GM21737 (cell line): ENCODE measurements at regions not wholly inside any gene's neighbourhood (a gene's known extent, or its start where the extent isn't known, plus 50 kb on each side); places are given as distances from the start of the nearest gene placed in this dataset.

Experiments used
- ATAC-seq: cut with Tn5 transposase; IDR thresholded peaks from one replicate; pipeline ENCODE4 v1.9.1; 2021; ENCODE audit warnings: mild to moderate bottlenecking, moderate library complexity; ENCODE audit not compliant: unreplicated experiment

GRCh38 chr18:73478191-73478590, 610.4 kb upstream of the NETO1 start:
- no peak for ATAC-seq

- ATAC-seq, result no peak
Observed at GRCh38 chr18:73476031-73476430, 608.2 kb upstream of the NETO1 start.

GRCh38 chr18:73462092-73462491, 594.3 kb upstream of the NETO1 start:
- ATAC-seq, result no peak

GRCh38 chr18:73461780-73462059, 593.9 kb upstream of the NETO1 start:
- ATAC-seq, result no peak

GRCh38 chr18:73461038-73461779, 593.4 kb upstream of the NETO1 start:
- no peak for ATAC-seq

GRCh38 chr18:73458186-73458964, 590.6 kb upstream of the NETO1 start:
- ATAC-seq, result no peak

GRCh38 chr18:73456643-73457042, 588.9 kb upstream of the NETO1 start:
- no peak for ATAC-seq

GRCh38 chr18:73452866-73453265, 585.1 kb upstream of the NETO1 start:
- no peak for ATAC-seq

GRCh38 chr18:73446502-73446901, 578.7 kb upstream of the NETO1 start:
- ATAC-seq, result no peak

- ATAC-seq, result no peak
Observed at GRCh38 chr18:73431620-73432019, 563.8 kb upstream of the NETO1 start.

- no peak for ATAC-seq
Observed at GRCh38 chr18:73421010-73421409, 553.2 kb upstream of the NETO1 start.

GRCh38 chr18:73419531-73419930, 551.7 kb upstream of the NETO1 start:
- no peak for ATAC-seq

- ATAC-seq, result no peak
Observed at GRCh38 chr18:73414598-73414997, 546.8 kb upstream of the NETO1 start.

- no peak for ATAC-seq
Observed at GRCh38 chr18:73414069-73414468, 546.3 kb upstream of the NETO1 start.

- no peak for ATAC-seq
Observed at GRCh38 chr18:73409242-73409641, 541.5 kb upstream of the NETO1 start.

- no peak for ATAC-seq
Observed at GRCh38 chr18:73408469-73408868, 540.7 kb upstream of the NETO1 start.

GRCh38 chr18:73407506-73407905, 539.7 kb upstream of the NETO1 start:
- no peak for ATAC-seq

GRCh38 chr18:73384246-73384645, 516.5 kb upstream of the NETO1 start:
- no peak for ATAC-seq

- no peak for ATAC-seq
Observed at GRCh38 chr18:73381699-73382036, 513.9 kb upstream of the NETO1 start.

- no peak for ATAC-seq
Observed at GRCh38 chr18:73381016-73381698, 513.4 kb upstream of the NETO1 start.

- ATAC-seq, result no peak
Observed at GRCh38 chr18:73366713-73367112, 498.9 kb upstream of the NETO1 start.

- ATAC-seq, result no peak
Observed at GRCh38 chr18:73365018-73365417, 497.2 kb upstream of the NETO1 start.
